SH-SY5Y (cell line): ENCODE measurements at regions not wholly inside any gene's neighbourhood (a gene's known extent, or its start where the extent isn't known, plus 50 kb on each side); places are given as distances from the start of the nearest gene placed in this dataset.

Experiments
- GATA2 ChIP-seq: IDR thresholded peaks from 2 replicates; pipeline ENCODE4 v1.6.1; 2011; ENCODE audit warnings: mild to moderate bottlenecking, low read depth, low read length
- GATA3 ChIP-seq: IDR thresholded peaks from 2 replicates; pipeline ENCODE4 v1.6.1; 2011; ENCODE audit warnings: low read depth, mild to moderate bottlenecking, low read length, moderate library complexity

- TF ChIP-seq GATA3 (no peak), GATA2 (no peak)
These were observed 1637.4 kb upstream of the ACVR2A start for GRCh38 chr2:146207417-146207816.
